Activated CD4-positive, CD25-positive, alpha-beta regulatory T cell treated with anti-CD3 and anti-CD28 coated beads, Interleukin-2, amount 50 U/mL, for 24 hours (primary cell): ENCODE measurements at regions not wholly inside any gene's neighbourhood (a gene's known extent, or its start where the extent isn't known, plus 50 kb on each side); places are given as distances from the start of the nearest gene placed in this dataset.
A peak's percentile ranks its signal among the peaks of the same experiment; 100 is the strongest.

Experiments used
- ATAC-seq, 2 donors: fragments of 150-1000 bp; cut with Tn5 transposase; one replicate each; pipeline ENCODE4 v1.10.0; 2021; ENCODE audit warnings: mild to moderate bottlenecking in 1 of 2, moderate library complexity in 1 of 2

DNA sequence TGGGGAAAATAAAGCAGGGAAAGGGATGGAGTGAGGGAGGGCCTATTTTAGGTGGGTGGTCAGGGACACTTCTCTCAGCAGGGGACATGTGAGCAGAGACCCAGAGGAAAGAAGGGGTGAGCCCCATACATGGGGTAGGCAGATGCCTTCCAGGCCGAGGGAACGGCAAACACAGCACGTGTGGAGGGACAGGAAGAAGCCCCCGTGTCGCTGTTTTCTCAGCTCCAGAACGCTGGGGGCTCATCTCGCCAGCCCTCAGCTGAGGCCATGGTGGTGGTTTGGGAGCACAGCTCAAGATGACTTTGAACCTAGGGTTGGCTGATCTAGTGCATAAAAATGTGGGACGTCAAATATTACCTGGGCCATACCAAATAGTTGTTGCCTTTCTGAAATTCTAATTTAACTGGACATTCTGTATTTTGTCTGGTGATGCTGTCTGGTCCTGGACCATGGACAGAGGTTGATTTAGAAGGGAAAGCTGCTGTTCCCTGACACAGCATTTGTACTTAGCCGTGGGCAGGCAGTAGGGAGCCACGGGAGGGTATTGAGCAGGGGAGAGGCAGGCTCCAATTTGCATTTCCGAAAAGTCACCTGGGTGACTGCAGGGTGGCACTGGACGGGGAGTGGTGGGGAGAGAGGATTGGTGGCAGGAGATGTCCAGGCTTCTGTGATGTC is 53.1 kb upstream of the RUNX3 start:
- no peak for ATAC-seq

DNA sequence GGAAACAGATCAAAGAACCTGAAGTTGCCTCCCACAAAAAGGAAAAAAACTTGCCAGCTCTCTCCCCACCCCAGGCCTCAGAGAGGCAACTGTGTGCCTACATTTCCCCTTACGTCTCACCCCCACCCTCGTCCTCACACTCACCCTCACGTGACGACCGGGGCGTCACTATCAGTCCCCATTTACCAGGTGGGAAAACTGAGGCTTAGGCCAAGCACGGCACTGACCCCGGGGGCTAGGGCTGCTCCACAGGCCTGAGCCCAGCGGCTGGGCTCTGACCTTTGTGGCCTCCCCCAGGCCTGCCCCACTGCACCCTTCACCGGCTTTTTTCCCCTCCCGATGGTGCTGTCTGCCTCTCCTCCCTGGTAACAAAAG is 51.5 kb upstream of the RUNX3 start:
- ATAC-seq, result peak; percentile 53 to 65

DNA sequence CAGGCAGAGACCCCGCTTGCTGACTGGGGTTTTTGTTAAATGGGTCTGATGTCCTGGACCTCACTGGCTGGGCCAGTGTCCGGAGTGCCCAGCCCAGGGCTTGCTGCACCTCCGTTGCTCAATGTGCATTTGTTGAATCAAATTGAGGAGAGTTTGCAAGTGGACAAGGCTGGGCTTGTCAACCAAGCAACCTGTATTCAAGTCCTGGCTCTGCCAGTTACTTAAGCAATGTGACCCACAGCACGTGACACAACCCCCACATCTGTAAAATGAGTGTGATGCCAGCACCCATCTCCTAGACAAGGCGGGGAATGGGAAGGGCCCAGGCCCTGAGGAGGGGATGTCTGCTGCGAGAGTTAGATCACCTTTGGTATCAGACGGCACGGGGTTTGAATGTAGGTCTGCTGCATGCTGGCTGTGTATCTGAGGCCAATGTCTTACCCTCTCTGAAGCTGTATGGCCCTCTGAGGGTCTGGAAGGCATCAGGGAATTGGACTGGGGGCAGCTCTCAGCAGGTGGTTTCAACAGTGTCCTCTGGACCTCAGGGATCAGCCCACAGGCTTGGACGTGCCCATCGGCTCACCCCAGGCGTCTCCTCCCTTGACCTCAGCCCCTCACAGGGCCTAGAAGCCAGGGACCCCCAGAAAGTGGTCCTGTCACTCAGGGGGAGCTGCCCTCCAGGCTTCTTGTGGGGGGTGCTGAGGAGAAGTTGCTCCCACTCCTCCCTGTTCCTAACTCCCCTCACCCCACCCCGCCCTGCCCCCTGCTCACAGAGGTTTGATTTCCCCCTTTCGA is 51.0 kb upstream of the RUNX3 start:
- ATAC-seq, result peak in 1 of 2 donors; percentile 4
